ENCODE measurements at regions not wholly inside any gene's neighbourhood (a gene's known extent, or its start where the extent isn't known, plus 50 kb on each side); places are given as distances from the start of the nearest gene placed in this dataset.

DNA sequence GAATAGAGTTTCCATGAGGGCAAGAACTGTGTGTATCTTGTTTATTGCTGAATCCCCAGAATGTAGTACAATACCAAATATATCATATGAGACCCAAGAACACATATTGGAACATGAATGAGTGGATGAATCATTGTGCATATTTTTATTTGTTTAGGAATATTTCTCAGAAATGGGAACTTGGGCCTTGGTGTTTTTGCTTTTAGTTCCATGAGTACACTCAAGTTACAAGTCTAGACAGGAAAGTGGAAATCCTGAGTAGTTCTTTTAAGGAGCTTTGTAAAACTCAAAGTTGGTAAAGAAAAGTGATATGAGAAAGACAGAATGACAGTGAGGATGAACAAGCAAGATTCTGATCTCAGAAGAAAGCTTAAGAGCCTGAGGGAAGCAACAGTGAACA is 647.0 kb downstream of the EFNA5 start (continued):
- no peak for TF ChIP-seq YY1 (IDR thresholded peaks at IDR 0.05; ENCODE audit: low read depth)
- TF ChIP-seq RXRA (IDR thresholded peaks at IDR 0.05; ENCODE audit: borderline replicate concordance, low read depth), result no peak

- Histone ChIP-seq H2AFZ (ENCODE audit: low read depth) (no peak overlapping the region), H3K9ac (no peak overlapping the region), H3K4me1 (ENCODE audit: control insufficient read depth in 1 of 2, insufficient read depth in 2 of 2, low read depth in 1 of 2, low read length in 1 of 2) (no peaks in the 10 kb centered on the region; a peak in 1 of 4 replicates), H3K36me3 (replicated peaks in 1 of 2; ENCODE audit: control insufficient read depth in 1 of 2, insufficient read depth in 2 of 2, low read length in 1 of 2) (no peaks in the 10 kb centered on the region), H3K9me3 (no peaks in the 10 kb centered on the region), H3K4me3 (ENCODE audit: low read depth in 2 of 2, low read length in 1 of 2) (no peak overlapping the region), H3K79me2 (ENCODE audit: insufficient read depth) (no peaks in the 10 kb centered on the region), H3K9me2 (peaks cover 4% of the 10 kb centered on the region; the same call in 1 of the 2 replicates), H3K27me3 (ENCODE audit: insufficient read depth) (no peaks in the 10 kb centered on the region), H3K27ac (ENCODE audit: low read depth in 2 of 2, low read length in 1 of 2) (no peak overlapping the region), H4K20me1 (ENCODE audit: insufficient read depth) (no peaks in the 10 kb centered on the region), H3F3A (replicated peaks; ENCODE audit: insufficient read depth) (no peaks in the 10 kb centered on the region), H3K4me2 (no peak overlapping the region)
- DNase-seq, result no peak
- TF ChIP-seq GATA2 (CRISPR knock-in tag; IDR thresholded peaks at IDR 0.05), result no peak
- no peak for TF ChIP-seq MXI1 (IDR thresholded peaks at IDR 0.05; ENCODE audit: low read depth, low read length)
- TF ChIP-seq, protein P1, sequence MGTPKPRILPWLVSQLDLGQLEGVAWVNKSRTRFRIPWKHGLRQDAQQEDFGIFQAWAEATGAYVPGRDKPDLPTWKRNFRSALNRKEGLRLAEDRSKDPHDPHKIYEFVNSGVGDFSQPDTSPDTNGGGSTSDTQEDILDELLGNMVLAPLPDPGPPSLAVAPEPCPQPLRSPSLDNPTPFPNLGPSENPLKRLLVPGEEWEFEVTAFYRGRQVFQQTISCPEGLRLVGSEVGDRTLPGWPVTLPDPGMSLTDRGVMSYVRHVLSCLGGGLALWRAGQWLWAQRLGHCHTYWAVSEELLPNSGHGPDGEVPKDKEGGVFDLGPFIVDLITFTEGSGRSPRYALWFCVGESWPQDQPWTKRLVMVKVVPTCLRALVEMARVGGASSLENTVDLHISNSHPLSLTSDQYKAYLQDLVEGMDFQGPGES (IDR thresholded peaks at IDR 0.05; ENCODE audit: low read depth, low read length), result no peak
- TF ChIP-seq FOXM1 (IDR thresholded peaks at IDR 0.05; ENCODE audit: low read depth), result no peak
- TF ChIP-seq MAX (IDR thresholded peaks at IDR 0.05; ENCODE audit: low read depth), result no peak
- ChIA-PET POLR2A (no interaction called here), CTCF (no interaction called here)
- 88% methylated on average over 2 of the region's 2 CpGs for WGBS (ENCODE audit: low lambda C conversion rate)
These were observed 649.2 kb downstream of the EFNA5 start for GRCh38 chr5:107021575-107021974.

- DNase-seq, result no peak
- Histone ChIP-seq H4K20me1 (ENCODE audit: insufficient read depth) (no peaks in the 10 kb centered on the region), H3K4me2 (no peak overlapping the region), H3K4me1 (ENCODE audit: control insufficient read depth in 1 of 2, insufficient read depth in 2 of 2, low read depth in 1 of 2, low read length in 1 of 2) (no peaks in the 10 kb centered on the region; a peak in 1 of 4 replicates), H3F3A (replicated peaks; ENCODE audit: insufficient read depth) (no peaks in the 10 kb centered on the region), H3K27ac (ENCODE audit: low read depth in 2 of 2, low read length in 1 of 2) (no peak overlapping the region), H3K9me3 (no peaks in the 10 kb centered on the region), H3K27me3 (ENCODE audit: insufficient read depth) (no peaks in the 10 kb centered on the region), H3K9me2 (peaks cover 4% of the 10 kb centered on the region; the same call in 1 of the 2 replicates), H3K9ac (no peak overlapping the region), H2AFZ (ENCODE audit: low read depth) (no peak overlapping the region), H3K79me2 (ENCODE audit: insufficient read depth) (no peaks in the 10 kb centered on the region), H3K36me3 (replicated peaks in 1 of 2; ENCODE audit: control insufficient read depth in 1 of 2, insufficient read depth in 2 of 2, low read length in 1 of 2) (no peaks in the 10 kb centered on the region), H3K4me3 (ENCODE audit: low read depth in 2 of 2, low read length in 1 of 2) (no peak overlapping the region)
- WGBS (ENCODE audit: low lambda C conversion rate), result 70% methylated on average over 2 of the region's 2 CpGs
- CTCF ChIA-PET, result no interaction called here
- POLR2A ChIA-PET, result no interaction called here
- TF ChIP-seq TCF12 (IDR thresholded peaks at IDR 0.05) (no peak), FOXJ3 (CRISPR knock-in tag; IDR thresholded peaks at IDR 0.05) (no peak), EZH2phosphoT487 (IDR thresholded peaks at IDR 0.05; ENCODE audit: borderline replicate concordance, low read depth) (no peak), GABPA (IDR thresholded peaks at IDR 0.05; ENCODE audit: low read depth) (no peak), JUND (IDR thresholded peaks at IDR 0.05) (no peak), FOXM1 (IDR thresholded peaks at IDR 0.05; ENCODE audit: low read depth) (no peak), RXRA (IDR thresholded peaks at IDR 0.05; ENCODE audit: borderline replicate concordance, low read depth) (no peak), RFX5 (IDR thresholded peaks at IDR 0.05; ENCODE audit: low read length) (no peak), EP300 (IDR thresholded peaks at IDR 0.05; ENCODE audit: borderline replicate concordance in 1 of 2, low read depth in 1 of 2, low read length in 1 of 2) (no peak), MAX (IDR thresholded peaks at IDR 0.05; ENCODE audit: low read depth) (no peak), RAD21 (IDR thresholded peaks at IDR 0.05; ENCODE audit: low read length) (no peak), REST (IDR thresholded peaks at IDR 0.05; ENCODE audit: low read depth, low read length) (no peak), GATA2 (CRISPR knock-in tag; IDR thresholded peaks at IDR 0.05) (no peak), MXI1 (IDR thresholded peaks at IDR 0.05; ENCODE audit: low read depth, low read length) (no peak), NRF1 (IDR thresholded peaks at IDR 0.05; ENCODE audit: low read depth, low read length) (no peak), USF2 (IDR thresholded peaks at IDR 0.05; ENCODE audit: borderline replicate concordance, low read depth, low read length) (no peak)
- TF ChIP-seq, protein P1 (IDR thresholded peaks at IDR 0.05; ENCODE audit: low read depth, low read length), result no peak
These were observed 650.1 kb downstream of the EFNA5 start for GRCh38 chr5:107020626-107021025.
